WTC11 (cell line): ENCODE measurements at regions not wholly inside any gene's neighbourhood (a gene's known extent, or its start where the extent isn't known, plus 50 kb on each side); places are given as distances from the start of the nearest gene placed in this dataset.
"Not testable (repeated sequence)": the region's sequence is repeated elsewhere in the genome, so short reads cannot be mapped to it uniquely, and the experiment has no call there.

Source experiments
- ATAC-seq: fragments of 200-7000 bp; cut with Tn5 transposase; 2 replicates; pipeline ENCODE4 v1.10.0; 2021; ENCODE audit warnings: mild to moderate bottlenecking, moderate library complexity
- CTCF ChIA-PET: fragments of 300-600 bp; sonication (Branson Sonifier 250); formaldehyde crosslinking; loops from one replicate; lab custom pipeline; 2021; ENCODE audit warnings: antibody characterized with exemption; lab: Charles Lee
- POLR2A ChIA-PET: fragments of 350-600 bp; sonication (Branson Sonifier 250); formaldehyde crosslinking; loops from one replicate; lab custom pipeline; 2021; ENCODE audit warnings: antibody characterized with exemption; lab: Charles Lee
- DNase-seq: peaks from one replicate; pipeline ENCODE4 v3.0.0; 2021; ENCODE audit warnings: low spot score
- H3K27ac Mint-ChIP-seq: 2 replicates; pipeline ENCODE4 v1.8.0; 2021; ENCODE audit warnings: mixed read lengths
- H3K27me3 Mint-ChIP-seq: 2 replicates; pipeline ENCODE4 v1.8.0; 2021; ENCODE audit warnings: low read depth, mild to moderate bottlenecking, moderate library complexity, mixed read lengths
- H3K36me3 Mint-ChIP-seq: 2 replicates; pipeline ENCODE4 v1.8.0; 2021; ENCODE audit warnings: mixed read lengths
- H3K4me1 Mint-ChIP-seq: 2 replicates; pipeline ENCODE4 v1.8.0; 2022; ENCODE audit warnings: mixed read lengths
- H3K4me3 Mint-ChIP-seq: 2 replicates; pipeline ENCODE4 v1.8.0; 2021; ENCODE audit warnings: mild to moderate bottlenecking, moderate library complexity, mixed read lengths
- H3K9me3 Mint-ChIP-seq: 2 replicates; pipeline ENCODE4 v1.8.0; 2021; ENCODE audit warnings: mixed read lengths
- ATF1 ChIP-seq: sonication (generic); formaldehyde crosslinking; IDR thresholded peaks from 2 replicates; pipeline ENCODE4 v1.8.1; 2023; ENCODE audit warnings: mild to moderate bottlenecking, moderate library complexity, missing genetic modification reagents
- FOXJ3 ChIP-seq: sonication (generic); formaldehyde crosslinking; IDR thresholded peaks from 2 replicates; pipeline ENCODE4 v1.9.0; 2021; ENCODE audit warnings: missing genetic modification reagents, mild to moderate bottlenecking, borderline replicate concordance
- GRHL2 ChIP-seq: fragments of 250-450 bp; sonication (Bioruptor Pico); IDR thresholded peaks from 2 replicates; pipeline ENCODE4 v1.8.0; 2022; ENCODE audit warnings: mild to moderate bottlenecking, moderate library complexity; ENCODE audit not compliant: insufficient replicate concordance, severe bottlenecking
- GTF2I ChIP-seq: fragments of 250-450 bp; sonication (Bioruptor Pico); conservative IDR thresholded peaks from 2 replicates; pipeline ENCODE4 v1.4.0; 2021; ENCODE audit warnings: mild to moderate bottlenecking
- HMGA2 ChIP-seq: fragments of 250-450 bp; sonication (Bioruptor Pico); IDR thresholded peaks from 2 replicates; pipeline ENCODE4 v1.4.0; 2021; ENCODE audit warnings: mild to moderate bottlenecking, moderate library complexity
- MXD4 ChIP-seq: fragments of 250-450 bp; sonication (Bioruptor Pico); IDR thresholded peaks from 2 replicates; pipeline ENCODE4 v1.8.0; 2021; ENCODE audit warnings: mild to moderate bottlenecking, moderate library complexity, borderline replicate concordance
- NFATC4 ChIP-seq: fragments of 250-450 bp; sonication (Bioruptor Pico); IDR thresholded peaks from 2 replicates; pipeline ENCODE4 v1.9.0; 2021; ENCODE audit warnings: mild to moderate bottlenecking
- NFYB ChIP-seq: sonication (generic); formaldehyde crosslinking; conservative IDR thresholded peaks from 2 replicates; pipeline ENCODE4 v1.8.0; 2022; ENCODE audit warnings: low read depth, missing genetic modification reagents
- SP1 ChIP-seq: sonication (generic); formaldehyde crosslinking; conservative IDR thresholded peaks from 2 replicates; pipeline ENCODE4 v1.8.1; 2022; ENCODE audit warnings: missing genetic modification reagents
- TCF7 ChIP-seq: sonication (generic); formaldehyde crosslinking; IDR thresholded peaks from 2 replicates; pipeline ENCODE4 v1.8.0; 2022; ENCODE audit warnings: mild to moderate bottlenecking, low read depth, missing genetic modification reagents, moderate library complexity
- TEAD1 ChIP-seq: sonication (generic); formaldehyde crosslinking; IDR thresholded peaks from 2 replicates; pipeline ENCODE4 v1.8.0; 2022; ENCODE audit warnings: mild to moderate bottlenecking, missing genetic modification reagents
- TEAD4 ChIP-seq: sonication (generic); formaldehyde crosslinking; IDR thresholded peaks from 2 replicates; pipeline ENCODE4 v1.8.0; 2022; ENCODE audit warnings: mild to moderate bottlenecking, missing genetic modification reagents
- ZNF396 ChIP-seq: fragments of 250-450 bp; sonication (Bioruptor Pico); IDR thresholded peaks from 2 replicates; pipeline ENCODE4 v1.8.0; 2021; ENCODE audit warnings: mild to moderate bottlenecking, moderate library complexity, borderline replicate concordance
- TF ChIP-seq, protein P1 (sequence below): fragments of 200-600 bp; IDR thresholded peaks from 2 replicates; pipeline ENCODE4 v1.8.0; 2022; ENCODE audit warnings: antibody characterized with exemption
- TF ChIP-seq, protein P2 (sequence below): sonication (generic); formaldehyde crosslinking; IDR thresholded peaks from 2 replicates; pipeline ENCODE4 v1.8.1; 2023; ENCODE audit warnings: mild to moderate bottlenecking, missing genetic modification reagents
- TF ChIP-seq, protein P3 (sequence below): fragments of 250-450 bp; sonication (Bioruptor Pico); IDR thresholded peaks from 2 replicates; pipeline ENCODE4 v1.9.0; 2021; ENCODE audit warnings: mild to moderate bottlenecking
- TF ChIP-seq, protein P4 (sequence below): sonication (generic); formaldehyde crosslinking; IDR thresholded peaks from 2 replicates; pipeline ENCODE4 v1.8.1; 2022; ENCODE audit warnings: low read depth, mild to moderate bottlenecking, moderate library complexity, missing genetic modification reagents, borderline replicate concordance
- TF ChIP-seq, protein P5 (sequence below): sonication (generic); formaldehyde crosslinking; IDR thresholded peaks from 2 replicates; pipeline ENCODE4 v1.8.1; 2022; ENCODE audit warnings: low read depth, missing genetic modification reagents, borderline replicate concordance

DNA sequence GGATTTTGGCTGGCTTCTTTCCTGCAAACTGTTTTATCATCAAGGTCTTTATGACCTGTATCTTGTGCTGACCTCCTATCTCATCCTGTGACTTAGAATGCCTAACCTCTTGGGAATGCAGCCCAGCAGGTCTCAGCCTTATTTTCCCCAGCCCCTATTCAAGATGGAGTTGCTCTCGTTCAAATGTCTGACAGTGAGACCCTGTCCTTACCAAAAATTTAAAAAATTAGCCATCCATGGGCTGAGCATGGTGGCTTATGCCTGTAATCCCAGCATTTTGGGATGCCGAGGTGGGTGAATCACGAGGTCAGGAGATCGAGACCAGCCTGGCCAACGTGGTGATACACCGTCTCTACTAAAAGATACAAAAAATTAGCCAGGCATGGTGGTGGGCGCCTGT, 64.9 kb upstream of the GPR158 start:
- H3K9me3 Mint-ChIP-seq, POLR2A ChIA-PET, ATAC-seq, H3K36me3 Mint-ChIP-seq, DNase-seq, H3K4me3 Mint-ChIP-seq, H3K27ac Mint-ChIP-seq: not testable (repeated sequence)
- H3K27me3 Mint-ChIP-seq: peaks cover 21% of the 10 kb centered on the region
- peaks cover 40% of the 10 kb centered on the region for H3K4me1 Mint-ChIP-seq
- CTCF ChIA-PET: interaction anchor here (0.6 to 0.9 kb wide), 3 partner anchors 117 to 269 kb away, joined by 3 to 5 read pairs (median 4); no protein-coding TSS in a partner anchor

DNA sequence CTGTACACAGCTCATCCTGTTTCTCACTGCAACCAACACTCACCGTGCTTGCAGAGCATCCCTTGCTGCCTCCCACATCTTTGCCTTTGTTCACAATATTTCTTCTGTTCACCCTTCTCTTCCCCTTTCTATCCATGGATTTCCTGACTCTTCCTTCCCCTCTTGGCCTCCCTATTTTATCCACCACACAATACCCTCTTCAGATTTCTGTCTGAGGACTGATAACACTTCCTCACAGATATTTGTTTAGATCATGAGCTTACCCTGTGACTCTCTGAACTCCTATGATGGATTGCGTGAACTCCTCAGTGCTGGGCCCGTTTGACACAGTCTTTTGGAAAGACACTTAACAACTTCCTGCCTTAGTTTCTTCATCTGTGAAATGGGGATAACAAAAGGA, 62.8 kb upstream of the GPR158 start:
- ChIA-PET POLR2A (interaction anchor here (1.4 kb wide), 1 partner anchor 115 kb away, joined by 3 read pairs; no protein-coding TSS in a partner anchor), CTCF (interaction anchor here (0.9 to 1.7 kb wide), 4 partner anchors 46 to 494 kb away, joined by 3 to 6 read pairs (median 4); no protein-coding TSS in a partner anchor)
- Mint-ChIP-seq H3K27ac (no peak overlapping the region), H3K27me3 (peaks cover 3% of the 10 kb centered on the region), H3K4me1 (peaks cover 38% of the 10 kb centered on the region), H3K4me3 (no peak overlapping the region), H3K36me3 (no peaks in the 10 kb centered on the region), H3K9me3 (no peaks in the 10 kb centered on the region)
- ATAC-seq (no peak), DNase-seq (no peak)
- TF ChIP-seq TEAD4 (CRISPR knock-in tag) (no peak), HMGA2 (no peak)
- TF ChIP-seq, all 79 proteins: peak for 0

DNA sequence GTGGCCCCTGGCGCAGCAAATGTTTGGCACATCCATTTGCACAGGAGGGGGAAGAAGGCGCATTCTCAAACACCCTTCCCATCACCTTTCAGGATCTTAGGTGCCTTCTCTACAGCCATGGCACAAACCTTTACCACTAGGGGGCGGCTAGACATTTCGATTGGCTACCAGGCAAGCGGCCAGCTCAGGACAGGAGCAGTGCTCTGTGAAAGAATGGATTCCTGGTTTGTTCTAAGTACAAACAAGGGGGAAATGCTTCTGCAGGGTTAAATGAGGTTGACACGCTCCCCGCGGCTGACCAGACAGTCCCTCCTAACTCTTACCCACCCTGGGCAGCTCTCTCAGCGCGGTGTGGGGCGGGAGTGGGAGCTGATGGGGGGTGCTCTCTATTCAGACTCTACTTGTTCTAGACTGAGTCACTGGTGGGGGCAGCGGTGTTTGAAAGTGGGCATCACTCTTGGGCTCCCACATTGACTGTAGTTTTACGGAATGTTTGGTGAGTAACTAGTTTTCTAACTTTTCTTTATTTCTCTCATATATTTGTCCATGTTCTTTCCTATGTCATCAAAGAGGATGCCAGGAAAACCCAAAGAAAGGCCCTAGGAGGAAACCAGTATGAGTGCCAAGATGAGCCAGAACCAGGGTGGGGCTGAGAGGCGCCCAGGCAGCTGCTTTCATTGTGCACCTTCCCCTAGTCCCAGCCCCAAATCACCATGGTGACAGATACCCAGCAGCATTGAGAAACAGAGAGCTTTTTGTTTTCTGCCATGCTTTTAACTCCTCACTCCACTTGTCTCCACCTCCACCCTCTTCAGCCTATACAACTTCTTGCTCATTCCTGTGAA, 61.4 kb upstream of the GPR158 start:
- H3K4me1 Mint-ChIP-seq: peaks cover 32% of the 10 kb centered on the region
- no peaks in the 10 kb centered on the region; the same call in 1 of the 2 replicates for H3K27me3 Mint-ChIP-seq
- peak; percentile 82 for DNase-seq
- H3K36me3 Mint-ChIP-seq: no peaks in the 10 kb centered on the region
- H3K4me3 Mint-ChIP-seq: no peak overlapping the region
- POLR2A ChIA-PET: interaction anchor here (1.4 kb wide), 1 partner anchor 114 kb away, joined by 3 read pairs; no protein-coding TSS in a partner anchor
- CTCF ChIA-PET: interaction anchor here (0.5 to 2.0 kb wide), 28 partner anchors 9 to 569 kb away, joined by 3 to 34 read pairs (median 4); partner anchors contain the start of gene GPR158
- no peak overlapping the region for H3K27ac Mint-ChIP-seq
- no peak for TF ChIP-seq MXD4
- TF ChIP-seq, protein P1, sequence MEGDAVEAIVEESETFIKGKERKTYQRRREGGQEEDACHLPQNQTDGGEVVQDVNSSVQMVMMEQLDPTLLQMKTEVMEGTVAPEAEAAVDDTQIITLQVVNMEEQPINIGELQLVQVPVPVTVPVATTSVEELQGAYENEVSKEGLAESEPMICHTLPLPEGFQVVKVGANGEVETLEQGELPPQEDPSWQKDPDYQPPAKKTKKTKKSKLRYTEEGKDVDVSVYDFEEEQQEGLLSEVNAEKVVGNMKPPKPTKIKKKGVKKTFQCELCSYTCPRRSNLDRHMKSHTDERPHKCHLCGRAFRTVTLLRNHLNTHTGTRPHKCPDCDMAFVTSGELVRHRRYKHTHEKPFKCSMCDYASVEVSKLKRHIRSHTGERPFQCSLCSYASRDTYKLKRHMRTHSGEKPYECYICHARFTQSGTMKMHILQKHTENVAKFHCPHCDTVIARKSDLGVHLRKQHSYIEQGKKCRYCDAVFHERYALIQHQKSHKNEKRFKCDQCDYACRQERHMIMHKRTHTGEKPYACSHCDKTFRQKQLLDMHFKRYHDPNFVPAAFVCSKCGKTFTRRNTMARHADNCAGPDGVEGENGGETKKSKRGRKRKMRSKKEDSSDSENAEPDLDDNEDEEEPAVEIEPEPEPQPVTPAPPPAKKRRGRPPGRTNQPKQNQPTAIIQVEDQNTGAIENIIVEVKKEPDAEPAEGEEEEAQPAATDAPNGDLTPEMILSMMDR: peak; percentile 73
- TF ChIP-seq, protein P2, sequence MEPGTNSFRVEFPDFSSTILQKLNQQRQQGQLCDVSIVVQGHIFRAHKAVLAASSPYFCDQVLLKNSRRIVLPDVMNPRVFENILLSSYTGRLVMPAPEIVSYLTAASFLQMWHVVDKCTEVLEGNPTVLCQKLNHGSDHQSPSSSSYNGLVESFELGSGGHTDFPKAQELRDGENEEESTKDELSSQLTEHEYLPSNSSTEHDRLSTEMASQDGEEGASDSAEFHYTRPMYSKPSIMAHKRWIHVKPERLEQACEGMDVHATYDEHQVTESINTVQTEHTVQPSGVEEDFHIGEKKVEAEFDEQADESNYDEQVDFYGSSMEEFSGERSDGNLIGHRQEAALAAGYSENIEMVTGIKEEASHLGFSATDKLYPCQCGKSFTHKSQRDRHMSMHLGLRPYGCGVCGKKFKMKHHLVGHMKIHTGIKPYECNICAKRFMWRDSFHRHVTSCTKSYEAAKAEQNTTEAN (CRISPR knock-in tag): no peak
- no peaks in the 10 kb centered on the region for H3K9me3 Mint-ChIP-seq
- ATAC-seq: peak; percentile 98

DNA sequence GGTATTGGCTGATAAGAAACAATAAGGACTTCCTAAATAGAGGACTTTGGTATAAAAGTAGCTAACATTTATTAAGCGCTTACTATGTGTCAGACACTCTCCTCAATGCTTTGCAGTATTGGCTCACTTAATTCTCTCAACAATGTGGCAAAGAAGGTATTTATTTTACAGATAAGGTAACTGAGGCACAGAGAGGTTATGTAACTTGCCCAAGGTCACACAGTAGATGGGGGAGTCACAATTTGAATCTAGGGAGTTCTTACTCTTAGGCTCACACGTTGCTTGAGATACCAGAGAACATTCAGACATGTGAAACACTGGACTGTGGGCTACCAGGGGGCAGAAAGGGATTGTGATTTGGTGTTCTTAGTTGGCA, 60.8 kb upstream of the GPR158 start:
- ChIA-PET POLR2A (no interaction called here), CTCF (interaction anchor here (0.8 to 2.0 kb wide), 7 partner anchors 11 to 569 kb away, joined by 3 to 34 read pairs (median 4); partner anchors contain the start of gene GPR158)
- no peak for DNase-seq
- H3K4me1 Mint-ChIP-seq: peaks cover 26% of the 10 kb centered on the region
- no peak overlapping the region for H3K27ac Mint-ChIP-seq
- no peaks in the 10 kb centered on the region for H3K36me3 Mint-ChIP-seq
- no peaks in the 10 kb centered on the region for H3K9me3 Mint-ChIP-seq
- no peaks in the 10 kb centered on the region; the same call in 1 of the 2 replicates for H3K27me3 Mint-ChIP-seq
- no peak overlapping the region for H3K4me3 Mint-ChIP-seq
- ATAC-seq: no peak
- TF ChIP-seq TEAD1 (CRISPR knock-in tag): no peak
- no peak for TF ChIP-seq FOXJ3 (CRISPR knock-in tag)
- TF ChIP-seq GTF2I (CRISPR knock-in tag): no peak
- no peak for TF ChIP-seq TCF7 (CRISPR knock-in tag)
- TF ChIP-seq ATF1 (CRISPR knock-in tag): no peak
- TF ChIP-seq GRHL2 (CRISPR knock-in tag): no peak
- TF ChIP-seq SP1 (CRISPR knock-in tag): no peak
- no peak for TF ChIP-seq ZNF396
- TF ChIP-seq, protein P3, sequence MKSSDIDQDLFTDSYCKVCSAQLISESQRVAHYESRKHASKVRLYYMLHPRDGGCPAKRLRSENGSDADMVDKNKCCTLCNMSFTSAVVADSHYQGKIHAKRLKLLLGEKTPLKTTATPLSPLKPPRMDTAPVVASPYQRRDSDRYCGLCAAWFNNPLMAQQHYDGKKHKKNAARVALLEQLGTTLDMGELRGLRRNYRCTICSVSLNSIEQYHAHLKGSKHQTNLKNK (CRISPR knock-in tag): no peak
- no peak for TF ChIP-seq NFATC4 (CRISPR knock-in tag)
- TF ChIP-seq, protein P4, sequence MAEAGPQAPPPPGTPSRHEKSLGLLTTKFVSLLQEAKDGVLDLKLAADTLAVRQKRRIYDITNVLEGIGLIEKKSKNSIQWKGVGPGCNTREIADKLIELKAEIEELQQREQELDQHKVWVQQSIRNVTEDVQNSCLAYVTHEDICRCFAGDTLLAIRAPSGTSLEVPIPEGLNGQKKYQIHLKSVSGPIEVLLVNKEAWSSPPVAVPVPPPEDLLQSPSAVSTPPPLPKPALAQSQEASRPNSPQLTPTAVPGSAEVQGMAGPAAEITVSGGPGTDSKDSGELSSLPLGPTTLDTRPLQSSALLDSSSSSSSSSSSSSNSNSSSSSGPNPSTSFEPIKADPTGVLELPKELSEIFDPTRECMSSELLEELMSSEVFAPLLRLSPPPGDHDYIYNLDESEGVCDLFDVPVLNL (CRISPR knock-in tag): no peak
- TF ChIP-seq, protein P5, sequence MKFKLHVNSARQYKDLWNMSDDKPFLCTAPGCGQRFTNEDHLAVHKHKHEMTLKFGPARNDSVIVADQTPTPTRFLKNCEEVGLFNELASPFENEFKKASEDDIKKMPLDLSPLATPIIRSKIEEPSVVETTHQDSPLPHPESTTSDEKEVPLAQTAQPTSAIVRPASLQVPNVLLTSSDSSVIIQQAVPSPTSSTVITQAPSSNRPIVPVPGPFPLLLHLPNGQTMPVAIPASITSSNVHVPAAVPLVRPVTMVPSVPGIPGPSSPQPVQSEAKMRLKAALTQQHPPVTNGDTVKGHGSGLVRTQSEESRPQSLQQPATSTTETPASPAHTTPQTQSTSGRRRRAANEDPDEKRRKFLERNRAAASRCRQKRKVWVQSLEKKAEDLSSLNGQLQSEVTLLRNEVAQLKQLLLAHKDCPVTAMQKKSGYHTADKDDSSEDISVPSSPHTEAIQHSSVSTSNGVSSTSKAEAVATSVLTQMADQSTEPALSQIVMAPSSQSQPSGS (CRISPR knock-in tag): no peak
- no peak for TF ChIP-seq NFYB
